Peyer's patch (tissue), 4 donors: ENCODE measurements at regions not wholly inside any gene's neighbourhood (a gene's known extent, or its start where the extent isn't known, plus 50 kb on each side); places are given as distances from the start of the nearest gene placed in this dataset.

Experiments used
- POLR2A ChIP-seq, 2 donors: fragments of 450-650 bp; IDR thresholded peaks; one replicate each; pipeline ENCODE4 v1.5.1; 2017; ENCODE audit warnings: antibody characterized with exemption in 2 of 2, mild to moderate bottlenecking in 2 of 2, moderate library complexity in 2 of 2
- TF ChIP-seq, protein P1 (sequence below), 6 experiments: fragments of 450-650 bp in 4 of 6; fragments of 200-600 bp in 2 of 6; sonication (generic) in 1 of 6; IDR thresholded peaks; one replicate each; pipeline ENCODE4 v1.5.1; 2017 to 2019; ENCODE audit warnings: antibody characterized with exemption in 6 of 6, mild to moderate bottlenecking in 3 of 6, moderate library complexity in 1 of 6

GRCh38 chr5:135133181-135133580 lies 99.2 kb upstream of the PITX1 start:
- TF ChIP-seq, protein P1, sequence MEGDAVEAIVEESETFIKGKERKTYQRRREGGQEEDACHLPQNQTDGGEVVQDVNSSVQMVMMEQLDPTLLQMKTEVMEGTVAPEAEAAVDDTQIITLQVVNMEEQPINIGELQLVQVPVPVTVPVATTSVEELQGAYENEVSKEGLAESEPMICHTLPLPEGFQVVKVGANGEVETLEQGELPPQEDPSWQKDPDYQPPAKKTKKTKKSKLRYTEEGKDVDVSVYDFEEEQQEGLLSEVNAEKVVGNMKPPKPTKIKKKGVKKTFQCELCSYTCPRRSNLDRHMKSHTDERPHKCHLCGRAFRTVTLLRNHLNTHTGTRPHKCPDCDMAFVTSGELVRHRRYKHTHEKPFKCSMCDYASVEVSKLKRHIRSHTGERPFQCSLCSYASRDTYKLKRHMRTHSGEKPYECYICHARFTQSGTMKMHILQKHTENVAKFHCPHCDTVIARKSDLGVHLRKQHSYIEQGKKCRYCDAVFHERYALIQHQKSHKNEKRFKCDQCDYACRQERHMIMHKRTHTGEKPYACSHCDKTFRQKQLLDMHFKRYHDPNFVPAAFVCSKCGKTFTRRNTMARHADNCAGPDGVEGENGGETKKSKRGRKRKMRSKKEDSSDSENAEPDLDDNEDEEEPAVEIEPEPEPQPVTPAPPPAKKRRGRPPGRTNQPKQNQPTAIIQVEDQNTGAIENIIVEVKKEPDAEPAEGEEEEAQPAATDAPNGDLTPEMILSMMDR (IDR thresholded peaks at IDR 0.05): no peak
- TF ChIP-seq POLR2A (IDR thresholded peaks at IDR 0.05): no peak
